Activated CD4-positive, CD25-positive, alpha-beta regulatory T cell treated with anti-CD3 and anti-CD28 coated beads, Interleukin-2, amount 50 U/mL, for 72 hours (primary cell): ENCODE measurements at regions not wholly inside any gene's neighbourhood (a gene's known extent, or its start where the extent isn't known, plus 50 kb on each side); places are given as distances from the start of the nearest gene placed in this dataset.

ENCODE experiments used
- DNase-seq: peaks from one replicate; pipeline ENCODE4 v3.0.0; 2021

DNA sequence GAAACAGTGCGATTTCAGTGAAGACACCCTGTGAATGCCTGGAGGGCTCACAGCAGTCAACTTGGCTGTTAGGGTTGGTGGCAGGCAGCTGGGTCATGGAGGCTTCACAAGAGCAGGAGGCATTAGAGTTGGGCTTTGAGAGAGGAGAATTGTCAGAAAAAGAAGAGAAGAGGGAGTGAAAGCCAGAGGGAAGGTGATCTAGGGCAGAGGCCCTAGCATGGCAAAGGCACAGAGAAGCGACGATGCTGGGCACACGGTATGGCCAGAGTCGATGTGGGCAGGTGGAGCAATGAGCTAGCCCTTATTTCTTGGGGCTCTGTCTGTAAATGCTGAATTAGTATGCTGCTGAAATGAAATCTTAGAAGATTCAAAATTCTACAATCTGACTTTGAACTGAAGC, 52.6 kb upstream of the OLFM4 start:
- DNase-seq, result no peak

DNA sequence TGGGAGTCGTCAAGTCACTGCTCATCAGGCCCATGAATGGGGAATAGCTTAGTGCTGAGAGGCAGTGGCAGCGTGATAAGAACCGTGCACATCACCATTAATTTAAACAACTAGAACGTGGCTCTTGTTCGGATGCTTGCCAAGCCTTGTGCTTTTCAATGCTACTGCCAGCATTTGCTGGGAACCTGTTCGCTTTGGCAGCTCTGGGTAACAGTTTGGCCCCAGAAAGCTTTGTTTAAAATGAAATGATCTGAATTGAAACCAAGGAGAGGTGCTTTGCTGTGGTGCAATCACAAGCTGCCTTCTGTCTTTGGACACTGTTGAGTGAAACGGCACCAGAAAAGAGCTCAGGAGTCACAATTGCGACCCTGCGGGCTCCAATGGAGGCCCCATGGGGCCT, 53.5 kb upstream of the OLFM4 start:
- DNase-seq, result no peak

DNA sequence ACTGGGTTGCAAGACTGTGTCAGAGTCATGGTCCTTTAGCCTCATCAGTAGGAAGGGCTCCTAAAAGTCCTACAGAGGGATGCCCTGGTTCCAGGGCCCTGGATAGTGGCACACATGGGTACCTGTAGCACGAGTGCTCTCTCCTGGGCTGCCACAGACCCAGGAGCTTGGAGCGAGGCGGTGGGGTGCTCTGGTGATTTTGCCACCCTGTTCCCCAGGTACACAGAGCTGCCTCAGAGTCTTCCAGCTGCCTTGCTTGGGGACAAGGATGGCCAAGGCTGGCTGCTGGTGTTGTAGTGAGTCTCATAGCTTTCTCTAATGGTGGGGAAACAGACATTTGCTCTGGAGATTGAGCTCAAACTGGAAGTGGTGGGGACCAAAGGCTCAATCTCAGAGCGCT, 53.9 kb upstream of the OLFM4 start:
- DNase-seq, result no peak

DNA sequence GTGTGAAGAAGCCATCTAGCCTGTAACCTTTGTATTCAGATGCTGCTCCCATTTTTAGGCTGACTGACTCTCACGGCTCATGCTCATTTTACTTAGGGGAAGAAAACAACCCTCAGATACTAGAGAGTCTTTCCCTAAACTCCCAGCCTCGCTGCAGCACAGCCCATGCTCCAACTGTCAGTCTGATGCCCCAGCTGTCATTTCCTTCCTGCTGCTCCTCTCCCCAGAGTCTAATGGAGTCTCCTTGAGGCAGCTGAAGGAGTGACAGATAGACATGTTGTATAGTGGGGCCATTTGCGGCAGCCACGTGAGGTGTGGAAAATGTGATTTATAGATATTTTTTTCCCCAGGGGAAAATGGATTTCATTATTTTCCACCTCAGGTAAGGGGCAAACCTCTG, 59.2 kb upstream of the OLFM4 start:
- DNase-seq, result no peak

DNA sequence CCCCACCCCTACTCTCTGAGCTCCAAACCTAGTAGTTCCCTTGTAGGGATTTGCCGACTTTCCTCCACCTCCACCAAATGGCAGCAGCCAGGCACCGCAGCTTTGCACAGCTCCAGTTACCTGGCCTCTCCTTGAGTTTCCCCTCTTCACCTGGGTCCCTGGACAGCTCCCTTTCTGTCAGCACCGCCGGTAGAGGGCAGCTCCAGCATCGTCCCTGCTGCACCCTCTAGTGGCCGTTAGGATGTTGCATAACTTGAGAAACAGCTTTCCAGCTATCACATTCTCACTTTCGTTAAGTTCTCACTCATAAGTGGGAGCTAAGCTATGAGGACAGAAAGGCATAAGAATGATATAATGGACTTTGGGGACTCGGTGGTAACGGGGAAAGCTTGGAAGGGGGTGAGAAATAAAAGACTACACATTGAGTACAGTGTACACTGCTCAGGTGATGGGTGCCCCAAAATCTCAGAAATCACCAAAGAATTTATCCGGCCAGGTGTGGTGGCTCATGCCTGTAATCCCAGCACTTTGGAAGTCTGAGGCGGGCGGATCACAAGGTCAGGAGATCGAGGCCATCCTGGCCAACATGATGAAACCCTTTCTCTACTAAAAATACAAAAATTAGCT, 60.4 kb upstream of the OLFM4 start:
- peak; percentile 49 for DNase-seq

DNA sequence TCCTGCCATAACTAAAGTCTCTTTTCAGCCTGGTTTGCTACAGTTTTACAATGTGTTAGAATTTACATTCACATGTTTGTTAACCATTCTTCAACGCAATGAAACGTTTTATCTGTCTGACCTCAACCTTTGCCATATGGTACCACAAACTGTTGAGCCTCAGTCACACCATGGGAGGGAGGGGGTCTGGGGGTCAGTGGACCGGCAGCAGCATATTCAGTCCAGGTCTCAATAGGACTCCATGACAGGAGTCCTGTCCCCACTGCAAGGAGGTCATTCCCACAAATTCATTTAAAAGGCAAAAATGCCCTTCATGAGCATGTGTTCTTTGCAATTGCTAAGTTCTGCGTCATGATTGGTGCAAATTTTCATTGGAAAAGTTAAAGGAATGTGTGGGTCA, 66.6 kb upstream of the OLFM4 start:
- no peak for DNase-seq

DNA sequence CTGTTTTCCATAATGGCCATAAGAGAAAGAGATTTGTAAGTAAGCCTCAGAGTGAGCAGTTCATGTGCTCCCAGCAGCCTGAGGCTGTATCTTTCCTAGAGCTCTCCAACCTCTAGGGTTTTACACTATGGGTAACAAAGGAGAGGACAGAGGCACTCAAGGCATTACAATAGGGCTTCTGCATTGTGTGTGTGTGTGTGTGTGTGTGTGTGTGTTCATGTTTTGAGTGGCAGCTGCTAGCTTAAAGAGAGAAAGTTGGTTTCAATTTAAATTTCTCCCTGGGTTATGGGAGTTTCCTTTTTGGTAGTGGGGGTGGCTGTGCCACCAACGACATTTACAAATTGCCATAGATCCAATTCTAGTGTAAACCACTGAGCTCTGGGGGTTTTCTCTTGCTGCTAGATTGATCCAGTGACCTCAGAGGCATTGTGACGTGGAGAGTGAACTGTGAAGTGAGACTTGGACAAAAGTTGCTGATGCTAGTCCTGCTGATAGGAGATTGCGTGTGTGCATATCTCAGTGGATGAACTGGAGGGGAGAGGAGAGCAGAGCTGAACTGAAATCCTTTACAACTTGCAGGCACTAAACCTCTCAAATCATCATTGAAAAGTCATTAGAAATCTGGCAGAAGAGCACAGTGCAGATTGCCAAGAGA, 67.2 kb upstream of the OLFM4 start:
- no peak for DNase-seq

DNA sequence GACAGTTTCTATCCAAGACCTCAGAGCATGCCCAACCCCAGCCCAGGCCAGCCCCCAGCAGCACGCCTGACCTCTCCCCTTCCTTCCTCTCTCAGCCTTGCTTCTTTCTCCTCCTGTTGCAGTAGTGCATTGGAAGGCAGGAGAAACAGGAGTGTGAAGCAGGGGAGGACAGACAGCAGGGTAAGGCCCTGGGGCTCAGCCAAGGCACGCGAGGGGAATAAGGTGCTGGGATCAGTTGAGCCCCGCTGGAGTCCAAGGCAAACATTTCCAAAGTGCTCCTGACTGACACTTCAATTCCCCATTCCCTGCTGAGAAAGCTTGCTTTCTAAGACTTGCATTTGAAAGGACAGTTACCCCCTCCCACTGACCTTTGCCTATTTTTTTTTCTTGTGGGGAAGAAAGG, 73.1 kb upstream of the OLFM4 start:
- DNase-seq, result no peak

DNA sequence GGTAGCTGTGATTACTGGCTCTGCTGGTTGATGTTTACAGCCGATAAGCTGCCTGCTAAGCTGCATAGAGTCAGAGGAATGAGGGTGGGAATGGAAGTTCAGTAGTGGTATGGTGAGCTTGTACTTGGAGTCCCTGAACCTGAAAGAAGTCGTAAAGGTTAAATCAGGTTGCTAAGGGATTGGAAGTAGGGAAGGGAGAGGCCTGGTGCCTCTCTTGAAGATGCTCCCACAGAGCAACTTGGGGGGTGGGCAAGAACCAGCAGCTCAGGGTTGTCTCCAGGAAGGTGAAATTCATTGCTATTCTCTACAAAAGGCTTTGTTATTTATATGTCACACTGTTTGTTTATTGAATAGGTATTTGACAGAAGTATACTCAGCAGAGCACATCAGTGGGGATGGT, 73.8 kb upstream of the OLFM4 start:
- no peak for DNase-seq

DNA sequence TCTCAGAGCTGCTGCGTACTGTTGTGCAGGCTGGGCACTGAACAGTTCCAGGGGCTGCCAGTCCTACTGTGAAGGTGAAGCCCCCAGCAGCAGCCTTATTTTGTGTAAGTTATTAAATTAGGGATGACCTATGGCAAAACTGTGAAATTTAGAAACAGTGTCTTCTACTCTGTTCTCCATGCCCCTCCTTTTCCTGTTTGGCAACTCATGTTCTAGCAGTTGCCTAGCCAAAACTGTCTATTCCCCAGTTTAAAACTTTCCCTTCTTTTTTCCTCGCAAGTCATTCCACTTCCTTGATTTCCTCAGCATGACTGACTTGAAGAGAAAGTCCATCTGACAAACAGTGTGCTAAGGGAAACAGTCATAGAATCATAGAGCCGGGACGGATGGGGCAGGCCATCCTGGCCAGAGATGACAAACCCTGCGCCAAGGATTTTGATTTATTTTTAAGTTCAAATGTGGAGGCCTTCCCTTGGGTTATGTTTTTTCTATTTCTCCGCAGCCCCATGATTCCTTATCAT, 78.1 kb upstream of the OLFM4 start:
- DNase-seq, result no peak

DNA sequence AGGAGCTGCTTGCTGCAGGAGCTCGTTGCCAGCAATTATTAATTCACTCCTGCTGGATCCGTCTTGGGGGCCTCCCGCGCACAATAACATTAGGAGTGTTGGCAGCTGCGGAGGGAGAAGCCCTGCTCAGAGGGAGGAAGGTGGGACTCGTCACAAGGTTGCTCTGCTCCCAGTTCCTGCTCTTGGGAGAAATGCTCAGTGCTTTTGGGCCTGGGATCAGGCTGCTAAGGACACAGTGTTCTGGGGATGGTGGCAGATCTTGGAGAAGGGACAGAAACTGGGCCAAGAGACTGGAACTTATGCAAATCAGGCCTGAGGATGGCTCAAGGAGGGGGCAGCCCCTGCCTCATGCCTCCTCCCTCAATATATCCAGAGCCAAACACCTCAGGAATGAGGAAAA, 78.9 kb upstream of the OLFM4 start:
- DNase-seq, result no peak

DNA sequence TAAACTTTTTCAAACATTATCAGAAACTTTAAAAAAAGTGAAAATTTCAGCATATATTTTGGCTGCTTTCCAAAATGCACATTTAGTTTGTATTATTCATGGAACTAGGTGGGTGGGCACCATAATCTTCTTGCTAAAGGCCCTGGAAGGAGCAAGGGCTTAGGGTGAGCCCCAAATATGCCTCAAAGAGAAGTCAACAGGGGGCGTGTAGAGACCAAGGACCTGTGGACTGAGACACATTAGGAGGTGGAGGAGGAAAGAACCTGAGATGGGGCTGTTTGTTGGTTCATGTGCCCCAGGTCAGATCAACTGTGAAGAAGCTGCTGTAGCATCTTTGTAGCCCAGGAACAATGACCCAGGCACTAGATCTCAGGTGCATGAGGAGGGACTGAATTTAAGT, 79.6 kb upstream of the OLFM4 start:
- DNase-seq, result no peak

DNA sequence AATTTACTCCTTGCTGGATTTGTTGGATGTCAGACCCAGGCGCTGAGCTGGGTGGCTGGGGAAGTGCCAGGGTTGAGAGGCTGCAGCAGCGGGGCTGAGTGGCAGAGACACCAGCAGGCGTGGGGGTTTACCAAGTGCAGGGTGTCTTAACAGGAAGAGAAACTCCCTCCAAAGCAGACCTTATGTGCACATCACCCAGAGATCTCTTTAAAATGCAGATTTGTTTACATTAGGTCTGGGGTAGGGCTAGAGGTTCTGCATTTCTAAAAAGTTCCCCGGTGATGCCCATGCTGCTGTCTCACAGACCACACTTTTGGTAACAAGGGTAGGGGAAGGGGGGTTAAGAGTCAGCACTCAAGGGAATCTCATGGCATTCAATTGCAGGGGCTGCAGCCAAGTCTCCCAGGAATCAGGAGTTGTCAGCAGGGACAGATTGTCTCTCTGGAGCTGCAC, 80.7 kb upstream of the OLFM4 start:
- DNase-seq, result no peak

DNA sequence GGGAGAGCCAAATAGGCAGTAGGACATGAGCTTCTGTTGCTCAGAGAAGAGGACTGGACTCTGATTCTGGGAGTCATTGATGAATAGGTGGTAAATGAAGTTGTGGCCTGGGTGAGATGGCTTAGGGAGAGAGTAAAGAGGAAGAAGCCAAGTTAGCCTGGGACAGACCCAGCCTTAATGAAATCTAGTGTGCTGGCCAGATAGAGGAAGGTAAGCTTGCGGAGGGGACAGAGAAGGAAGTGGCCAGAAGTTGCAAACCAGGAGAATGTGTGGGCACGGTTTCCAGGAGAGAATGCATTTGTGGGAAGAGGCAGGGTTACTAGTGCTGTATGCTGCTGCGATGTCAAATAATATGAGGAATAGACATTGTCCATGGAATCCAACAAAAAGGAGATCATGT, 83.3 kb upstream of the OLFM4 start:
- no peak for DNase-seq

DNA sequence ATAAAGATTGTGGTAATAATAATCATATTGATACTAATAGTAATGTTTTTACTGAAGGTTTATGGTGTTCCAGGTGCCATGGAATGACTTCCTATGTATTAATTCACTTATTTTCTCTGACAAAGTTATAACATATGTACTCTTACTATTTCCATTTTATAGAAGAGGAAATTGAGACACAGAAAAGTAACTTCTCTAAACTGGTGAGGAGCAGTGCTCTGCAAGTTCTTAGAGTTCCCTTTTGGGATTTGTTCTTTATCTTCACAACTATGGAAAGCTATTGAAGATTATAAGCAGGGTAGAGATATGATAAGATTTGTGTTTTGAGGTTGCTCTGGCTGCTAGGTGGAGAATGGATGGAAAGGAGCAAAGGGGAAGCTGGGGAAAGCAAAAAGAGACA, 83.9 kb upstream of the OLFM4 start:
- DNase-seq, result no peak

DNA sequence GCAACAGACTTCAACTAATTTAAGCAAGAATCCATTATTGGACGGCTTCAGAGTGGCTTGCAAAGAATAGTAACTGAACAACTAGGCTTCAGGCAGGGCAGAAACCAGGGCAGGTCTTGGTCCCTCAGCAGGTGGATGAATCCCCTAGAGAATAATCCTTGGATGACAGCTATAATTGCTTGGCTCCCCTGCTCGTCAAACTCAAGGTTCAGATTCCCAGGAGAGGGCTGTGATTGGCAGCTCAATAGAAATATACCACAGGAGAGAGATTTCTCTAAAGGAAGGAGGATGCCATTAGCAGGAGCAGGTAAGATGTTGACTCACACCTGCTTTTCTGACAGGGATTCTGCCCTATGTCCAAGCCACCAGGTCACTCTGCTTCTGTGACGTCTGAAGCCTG, 89.6 kb upstream of the PCDH8 start:
- no peak for DNase-seq

DNA sequence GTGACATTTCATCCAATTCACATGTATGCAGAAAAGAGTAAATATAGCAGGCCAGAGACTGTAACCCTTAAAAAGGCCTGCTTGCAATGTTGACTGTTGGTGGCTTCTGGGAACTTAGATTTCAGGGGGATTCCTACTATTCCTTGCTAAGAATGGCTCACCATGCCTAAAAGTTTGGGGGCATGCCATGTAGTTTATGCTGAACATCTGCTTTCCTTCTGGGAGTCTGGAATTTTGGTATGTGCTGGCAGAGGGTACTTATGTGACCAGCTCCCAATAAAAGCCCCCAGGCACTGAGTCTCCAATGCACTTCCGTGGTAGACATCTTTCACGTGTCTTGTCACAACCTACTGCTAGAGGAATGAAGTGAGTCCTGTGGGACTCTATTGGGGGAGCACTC, 88.4 kb upstream of the PCDH8 start:
- no peak for DNase-seq

DNA sequence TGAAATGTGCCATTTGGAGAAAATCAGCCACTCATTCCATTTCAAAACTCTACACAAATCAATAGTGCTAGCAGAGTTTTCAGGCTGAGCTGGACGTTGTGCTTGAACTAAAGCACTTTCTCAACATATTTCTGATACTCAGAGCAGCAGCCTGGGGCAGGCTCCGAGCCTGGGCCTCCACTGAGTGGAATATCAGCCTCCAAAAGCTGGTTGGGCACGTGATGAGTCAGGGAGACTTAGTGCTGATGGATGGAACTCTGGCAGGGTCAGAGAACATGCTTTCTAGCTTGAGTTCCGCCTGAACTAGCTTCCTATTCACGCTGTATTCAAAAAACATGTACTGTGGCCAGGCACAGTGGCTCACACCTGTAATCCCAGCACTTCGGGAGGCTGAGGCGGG, 85.8 kb upstream of the PCDH8 start:
- no peak for DNase-seq

DNA sequence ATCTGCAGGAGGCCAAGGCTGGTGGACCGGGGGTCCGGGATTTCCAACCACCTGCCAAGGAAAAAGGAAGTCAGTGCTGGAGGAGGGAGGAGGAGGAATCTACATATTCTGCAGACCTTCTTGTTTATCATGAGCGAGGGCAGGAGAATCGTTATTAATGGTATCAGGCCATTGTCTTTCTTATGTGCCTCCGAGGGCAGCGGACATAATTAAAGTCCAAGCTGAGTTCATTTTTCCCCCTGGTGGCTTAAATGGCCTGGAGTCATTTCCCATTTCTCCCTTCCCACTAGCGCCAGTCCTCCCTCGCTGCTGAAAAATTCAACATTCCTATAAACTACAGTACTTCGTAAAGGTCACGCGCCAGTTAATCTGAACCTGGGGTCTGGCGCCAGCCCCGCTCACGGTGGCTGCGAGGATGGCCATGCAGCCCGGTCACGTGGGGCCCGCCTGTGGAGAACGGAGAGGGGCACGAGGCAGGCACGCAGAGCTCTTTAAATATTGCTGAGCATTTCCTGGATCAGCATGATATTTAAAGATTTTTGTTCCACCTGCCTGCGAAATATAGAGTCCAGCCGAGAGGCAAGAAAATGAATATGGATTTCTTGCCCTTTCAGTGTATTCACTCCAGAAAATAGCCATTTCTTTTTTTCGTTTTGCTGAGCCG, 85.2 kb upstream of the PCDH8 start:
- no peak for DNase-seq

DNA sequence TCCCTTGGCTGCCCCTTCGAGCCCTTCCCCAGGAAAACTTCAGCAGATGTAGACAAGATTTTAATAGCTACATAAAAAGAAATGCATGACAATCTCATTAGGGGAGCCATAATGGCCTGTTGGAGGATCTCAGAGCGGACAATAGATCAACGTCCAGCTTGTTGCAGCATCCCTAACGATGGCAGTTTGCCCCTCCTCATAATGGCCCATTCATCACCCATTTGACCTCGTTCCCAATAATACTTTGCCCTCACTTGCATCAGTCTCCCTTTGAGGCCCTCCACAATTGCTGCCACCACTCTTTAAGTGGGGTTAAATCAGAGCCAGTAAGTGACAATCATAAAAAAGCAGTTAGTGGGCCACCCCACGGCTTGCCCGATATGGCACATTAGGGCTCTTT, 84.7 kb upstream of the PCDH8 start:
- DNase-seq, result no peak

DNA sequence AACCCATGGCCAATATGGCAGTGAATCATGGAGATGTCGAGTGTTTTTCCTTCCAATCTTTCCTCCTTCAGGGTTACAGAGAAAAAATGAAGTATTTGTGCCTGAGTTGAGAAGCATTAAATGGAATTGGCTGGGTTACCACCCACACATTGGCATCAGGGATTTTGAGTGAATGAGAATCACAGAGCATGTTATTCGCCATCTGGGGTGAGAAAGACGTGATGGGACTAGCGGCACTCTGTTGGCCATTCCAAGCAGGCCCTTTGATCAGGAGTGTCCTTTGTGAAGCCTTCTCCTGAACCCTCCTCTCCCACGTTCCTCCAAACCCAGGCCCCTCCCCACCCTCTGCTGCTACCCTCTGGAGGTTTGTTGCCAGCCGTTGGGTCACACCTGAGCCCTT, 84.2 kb upstream of the PCDH8 start:
- DNase-seq, result no peak

DNA sequence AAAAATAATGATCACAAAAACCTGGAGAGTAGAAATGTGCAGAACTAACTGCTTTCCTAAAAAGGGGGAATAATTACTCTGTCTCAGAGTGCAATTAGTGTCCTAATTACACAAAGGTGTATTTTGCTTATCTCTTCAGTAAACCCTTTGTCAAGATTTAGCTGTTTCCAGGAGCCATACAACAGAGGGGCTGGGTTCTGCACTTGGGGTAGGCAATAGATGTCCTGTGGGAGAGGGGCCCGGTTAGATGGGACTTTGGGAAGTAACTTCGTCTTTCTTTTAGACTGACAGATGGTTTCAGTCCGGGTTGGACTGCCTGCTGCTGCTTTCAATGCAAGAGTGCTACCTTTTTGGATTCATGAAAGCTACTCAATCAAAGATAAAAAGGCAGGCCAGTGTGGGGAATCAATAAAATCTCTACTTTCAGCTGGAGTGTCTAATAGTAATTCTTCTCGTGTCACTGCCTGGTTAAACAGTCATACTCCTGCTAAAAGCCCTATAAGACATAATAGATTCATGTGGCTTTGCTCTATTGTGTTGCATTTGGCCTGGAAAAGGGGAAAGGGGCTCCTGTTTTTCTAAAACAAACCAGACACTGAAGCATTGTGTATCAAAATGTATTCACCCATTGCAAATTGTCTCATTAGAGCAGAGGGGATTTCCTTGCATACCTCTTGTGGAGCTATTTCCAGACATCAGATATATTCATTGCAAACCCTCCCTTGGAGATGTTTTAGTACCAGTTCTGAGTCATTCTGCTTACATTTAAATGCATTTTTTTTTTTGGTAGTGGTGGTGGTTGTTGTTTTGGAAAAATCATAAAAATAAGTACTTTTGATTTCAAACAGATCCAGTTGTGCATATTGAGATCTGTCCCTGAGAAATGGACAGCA, 83.3 kb upstream of the PCDH8 start:
- DNase-seq, result no peak

DNA sequence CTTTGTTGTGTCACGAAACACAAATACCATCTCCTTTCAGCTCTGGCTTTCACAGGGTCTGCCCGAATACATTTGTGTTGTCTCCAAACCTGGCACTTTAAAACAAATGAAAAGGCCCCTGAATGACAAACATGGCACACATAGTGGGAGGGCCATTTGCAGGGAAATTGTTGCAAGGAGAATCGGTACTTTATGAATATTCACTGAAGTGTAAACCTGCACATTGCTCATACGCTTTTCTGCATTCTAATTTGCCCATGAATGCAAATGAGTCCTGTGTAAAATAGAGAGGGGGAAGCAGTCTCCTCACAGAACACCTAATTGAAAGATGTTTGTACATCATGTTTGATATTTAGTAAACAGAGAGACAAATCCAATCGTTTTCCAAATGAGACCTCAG, 82.7 kb upstream of the PCDH8 start:
- no peak for DNase-seq
